SIG-M5 treated with dmso at 0.1 percent for 504 hours (cell line): ENCODE measurements at regions not wholly inside any gene's neighbourhood (a gene's known extent, or its start where the extent isn't known, plus 50 kb on each side); places are given as distances from the start of the nearest gene placed in this dataset.

ENCODE experiments used
- DNase-seq: peaks from one replicate; lab custom pipeline; 2025; ENCODE audit not compliant: unreplicated experiment; lab: John Stamatoyannopoulos, UW

DNA sequence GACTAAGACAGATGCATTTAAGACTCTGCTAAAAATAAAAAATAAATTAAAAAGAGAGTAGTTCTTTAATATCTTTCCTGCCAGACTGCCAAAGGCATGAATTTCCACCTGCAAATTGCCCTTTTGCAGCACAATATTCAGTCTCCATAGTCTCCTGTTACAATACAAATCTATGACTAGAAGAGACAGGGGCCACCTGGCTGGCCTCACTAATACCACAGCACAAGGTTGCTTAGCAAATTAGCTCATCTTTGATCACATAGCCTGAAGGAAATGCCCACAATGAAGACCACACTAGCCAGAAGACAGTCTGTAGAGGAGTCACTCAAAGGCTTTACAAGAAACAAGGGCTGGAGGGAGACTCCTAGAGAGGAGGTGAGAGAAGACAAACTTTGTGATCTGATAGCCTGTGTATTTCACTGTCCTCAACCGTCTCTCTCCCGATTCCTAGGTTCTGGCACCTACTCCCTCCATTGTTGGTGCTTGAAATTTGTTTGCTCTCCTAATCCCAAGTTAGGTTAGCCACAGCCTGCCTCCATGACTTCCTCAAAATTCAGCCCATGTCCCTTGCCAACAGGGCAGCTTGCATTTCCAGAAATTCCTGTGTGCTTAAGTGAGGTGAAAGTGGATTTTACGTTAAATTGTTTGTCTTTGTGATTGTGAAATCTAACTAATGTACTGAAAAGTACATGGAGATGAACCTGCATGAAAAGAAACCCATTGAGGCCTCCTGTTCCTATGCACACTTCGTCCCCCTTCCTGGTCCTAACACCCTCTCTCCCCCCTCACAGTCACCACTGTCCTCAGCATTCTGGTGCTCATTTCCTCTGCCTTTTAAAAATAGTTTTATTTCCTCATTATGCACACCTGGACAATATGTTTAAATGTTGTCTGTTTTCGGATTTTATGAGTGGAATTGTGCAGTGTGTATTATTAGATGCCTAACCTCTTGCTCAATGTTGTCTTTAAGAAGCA, 88.7 kb upstream of the PLXNC1 start:
- DNase-seq, result no peak

DNA sequence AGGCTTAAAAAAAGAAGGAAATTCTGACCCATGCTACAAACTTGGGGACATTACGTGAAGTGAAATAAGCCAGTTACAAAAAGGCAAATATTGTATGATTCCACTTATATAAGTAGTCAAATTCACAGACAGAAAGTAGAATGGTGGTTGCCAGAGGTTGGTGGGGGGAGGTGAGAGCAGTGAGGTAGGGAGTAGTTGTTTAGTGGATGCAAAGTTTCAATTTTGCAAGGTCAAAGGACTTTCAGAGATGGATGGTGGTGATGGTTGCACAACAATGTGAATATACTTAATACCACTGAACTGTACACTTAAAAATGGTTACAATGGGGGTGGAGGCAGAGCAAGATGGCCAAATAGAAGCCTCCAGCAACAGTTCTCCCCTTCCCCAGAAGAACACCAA, 86.2 kb upstream of the PLXNC1 start:
- no peak for DNase-seq

DNA sequence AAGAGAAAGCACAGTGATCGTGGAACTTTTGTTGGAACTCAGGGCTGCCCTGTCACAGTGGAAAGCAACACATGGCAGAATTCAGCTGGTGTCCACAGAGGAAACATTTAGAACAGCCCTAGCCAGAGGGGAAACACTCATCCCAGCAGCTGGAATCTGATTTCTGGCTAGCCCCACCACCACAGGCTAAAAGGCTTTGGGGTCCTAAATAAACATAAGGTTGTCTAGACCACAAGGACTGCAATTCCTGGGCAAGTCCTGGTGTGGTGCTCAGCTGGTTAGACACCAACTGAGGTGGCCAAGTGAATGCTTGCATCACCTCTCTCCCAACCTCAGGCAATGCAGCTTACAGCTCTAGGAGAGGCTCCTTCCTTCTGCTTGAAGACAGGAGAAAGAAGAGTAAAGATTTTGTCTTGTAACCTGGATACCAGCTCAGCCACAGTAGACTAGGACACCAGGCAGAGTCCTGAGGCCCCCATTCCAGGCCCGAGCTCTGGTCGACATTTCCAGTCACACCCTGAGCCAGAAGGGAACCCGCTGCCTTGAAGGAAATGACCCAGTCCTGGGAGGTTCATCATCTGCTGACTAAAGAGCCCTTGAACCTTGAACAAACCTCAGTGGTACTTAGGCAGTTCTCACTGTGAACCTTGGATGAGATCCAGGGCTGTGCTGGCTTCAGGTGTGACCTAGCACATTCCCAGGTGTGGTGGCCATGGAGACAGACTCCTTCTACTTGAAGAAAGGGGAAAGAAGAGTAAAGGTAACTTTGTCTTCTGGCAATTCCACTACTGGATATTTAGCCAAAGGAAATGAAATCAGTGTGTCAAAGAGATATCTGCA, 85.4 kb upstream of the PLXNC1 start:
- DNase-seq, result no peak

DNA sequence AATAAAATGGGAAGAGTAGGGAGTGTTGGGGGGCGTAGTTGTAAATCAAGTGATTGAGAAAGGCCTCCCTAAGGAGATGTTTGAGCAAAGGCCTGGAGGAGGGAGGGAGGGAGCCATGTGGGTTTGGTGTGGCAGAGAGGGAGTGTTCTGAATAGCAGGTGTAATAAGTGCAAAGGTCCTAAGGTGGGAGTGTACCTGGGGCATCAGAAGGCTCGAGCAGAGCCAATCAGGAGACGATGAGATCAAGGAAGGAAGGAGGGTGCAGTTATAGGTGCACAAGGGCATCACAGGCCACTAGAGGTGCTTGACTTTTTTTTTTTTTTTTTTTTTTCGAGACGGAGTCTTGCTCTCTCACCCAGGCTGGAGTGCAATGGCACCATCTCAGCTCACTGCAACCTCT, 77.9 kb upstream of the PLXNC1 start:
- DNase-seq, result no peak

DNA sequence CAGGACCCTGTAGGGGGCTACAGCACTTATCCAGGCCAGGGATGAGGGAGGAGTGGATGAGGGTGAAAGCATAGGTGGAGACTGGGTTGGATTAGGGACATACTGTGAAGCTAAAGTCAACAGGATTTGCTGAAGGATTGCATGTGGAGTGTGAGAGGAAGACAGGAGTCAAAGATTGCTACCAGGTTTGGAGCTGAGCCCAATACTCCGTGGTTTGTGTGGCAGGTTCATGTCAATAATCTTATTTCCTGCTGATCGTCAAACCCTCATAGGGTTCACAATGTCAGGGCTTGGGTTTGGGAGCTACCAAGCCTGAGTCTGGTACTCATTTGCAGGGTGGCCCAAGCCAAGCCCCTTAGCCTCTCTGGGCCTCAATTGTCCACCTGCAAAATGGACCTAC, 77.1 kb upstream of the PLXNC1 start:
- no peak for DNase-seq

DNA sequence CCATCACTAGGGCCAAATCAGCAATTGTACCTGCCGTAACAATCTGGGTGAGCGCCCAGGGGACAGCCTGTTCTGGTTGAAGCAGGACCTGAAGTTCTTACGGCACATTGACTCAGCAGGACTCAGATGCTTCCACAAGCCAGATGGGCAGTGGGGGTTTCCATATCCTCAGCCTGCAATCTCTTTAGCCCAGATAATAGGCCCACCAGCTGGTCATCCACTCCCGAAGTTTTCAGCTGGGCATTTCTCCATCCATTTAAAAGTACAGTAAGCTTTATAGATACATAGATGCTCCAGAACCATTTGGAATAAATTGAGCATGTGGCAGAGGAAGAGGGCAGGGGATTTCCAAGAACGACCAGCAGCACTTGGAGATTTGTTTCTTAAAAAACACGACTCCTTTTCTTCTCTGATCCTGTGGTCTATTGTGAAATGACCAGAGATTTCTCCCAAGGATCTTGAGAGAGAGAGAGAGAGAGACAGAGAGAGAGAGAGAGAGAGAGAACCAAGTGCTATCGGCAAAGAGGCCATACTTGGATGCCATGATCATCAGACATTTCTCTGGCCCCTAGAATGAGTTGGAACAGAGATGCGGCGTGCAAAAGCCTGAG, 74.8 kb upstream of the PLXNC1 start:
- no peak for DNase-seq

DNA sequence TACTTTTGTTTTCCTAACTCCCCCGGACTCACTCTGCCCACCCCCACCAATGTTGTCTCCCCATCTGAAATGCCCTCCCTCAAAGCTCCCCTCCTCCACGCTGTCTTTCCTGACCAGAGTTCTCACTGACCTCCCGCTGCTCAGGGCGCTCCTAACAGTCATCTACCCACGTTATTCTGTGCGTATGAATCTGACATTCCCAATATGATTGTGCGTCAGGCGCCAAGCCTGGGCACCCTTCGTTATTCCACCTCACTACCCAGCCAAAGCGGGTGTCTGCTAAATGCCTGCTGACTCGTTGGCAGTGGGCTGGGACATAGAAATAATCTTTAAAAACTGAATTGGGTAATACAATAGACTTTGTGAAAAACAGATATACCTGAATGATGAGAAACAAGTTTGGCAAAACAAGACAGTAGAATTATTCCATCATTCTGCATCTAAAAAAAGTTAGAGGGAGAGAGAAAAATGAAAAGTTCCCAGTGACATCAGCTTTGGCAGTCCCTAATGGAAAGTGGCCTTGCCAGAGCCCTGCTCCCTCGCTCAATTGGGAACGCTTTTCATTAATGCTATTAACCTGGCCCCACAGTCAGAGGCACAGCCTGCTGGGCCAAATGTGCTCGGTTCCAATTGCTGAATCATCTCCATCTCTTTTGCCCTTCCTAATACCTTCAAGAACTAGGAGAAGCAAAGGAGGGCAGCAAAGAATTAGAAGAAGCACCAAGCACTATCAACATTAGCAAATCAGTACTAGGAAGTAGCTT, 74.0 kb upstream of the PLXNC1 start:
- DNase-seq, result no peak

DNA sequence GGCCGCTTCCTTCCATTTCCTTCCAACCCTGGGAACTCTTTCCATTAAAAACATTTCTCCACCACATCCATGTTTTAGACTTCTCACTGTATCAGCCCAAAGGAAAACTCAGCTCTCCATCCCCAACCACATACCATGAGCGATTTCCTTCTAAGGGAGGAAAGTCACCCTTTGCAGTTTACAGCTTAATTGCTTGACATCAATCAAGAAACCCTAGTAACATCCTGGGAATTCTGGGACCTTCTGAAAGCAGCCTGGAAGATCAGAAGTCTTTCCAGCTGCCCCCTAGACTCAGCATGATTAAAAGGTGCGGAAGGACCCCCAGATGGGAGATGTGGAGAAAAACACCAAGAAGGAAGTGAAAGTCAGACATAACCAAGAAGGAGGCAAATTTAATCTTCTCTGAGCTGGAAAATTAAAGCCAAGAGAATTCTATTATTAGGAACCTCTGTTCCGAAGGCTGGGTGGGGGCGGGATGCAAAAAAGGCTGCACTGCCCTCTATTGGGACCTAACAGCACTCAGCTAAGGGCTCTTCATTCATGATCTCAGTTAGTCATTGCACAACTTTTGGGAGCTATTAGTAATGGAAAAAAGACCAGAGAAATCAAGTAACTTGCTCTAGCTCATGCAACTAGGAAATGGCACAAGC, 73.3 kb upstream of the PLXNC1 start:
- DNase-seq, result peak; percentile 83

DNA sequence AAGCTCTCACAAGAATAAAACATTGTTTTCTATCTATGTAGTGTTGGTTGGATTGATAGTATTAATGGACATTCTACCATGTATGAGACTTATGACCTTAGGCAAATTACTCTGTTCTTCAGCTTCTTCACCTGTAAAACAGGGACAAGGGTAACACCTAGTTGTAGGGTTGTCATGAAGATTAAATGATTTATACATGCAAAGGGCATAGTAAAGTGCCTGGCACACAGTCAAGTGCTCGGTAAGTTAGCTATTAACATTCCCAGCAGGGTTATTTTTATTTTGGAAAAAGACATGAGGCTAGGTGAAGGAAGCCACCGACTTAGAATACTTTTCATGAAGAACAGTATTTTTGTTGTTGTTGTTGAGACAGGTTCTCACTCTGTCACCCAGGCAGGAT, 71.2 kb upstream of the PLXNC1 start:
- no peak for DNase-seq

DNA sequence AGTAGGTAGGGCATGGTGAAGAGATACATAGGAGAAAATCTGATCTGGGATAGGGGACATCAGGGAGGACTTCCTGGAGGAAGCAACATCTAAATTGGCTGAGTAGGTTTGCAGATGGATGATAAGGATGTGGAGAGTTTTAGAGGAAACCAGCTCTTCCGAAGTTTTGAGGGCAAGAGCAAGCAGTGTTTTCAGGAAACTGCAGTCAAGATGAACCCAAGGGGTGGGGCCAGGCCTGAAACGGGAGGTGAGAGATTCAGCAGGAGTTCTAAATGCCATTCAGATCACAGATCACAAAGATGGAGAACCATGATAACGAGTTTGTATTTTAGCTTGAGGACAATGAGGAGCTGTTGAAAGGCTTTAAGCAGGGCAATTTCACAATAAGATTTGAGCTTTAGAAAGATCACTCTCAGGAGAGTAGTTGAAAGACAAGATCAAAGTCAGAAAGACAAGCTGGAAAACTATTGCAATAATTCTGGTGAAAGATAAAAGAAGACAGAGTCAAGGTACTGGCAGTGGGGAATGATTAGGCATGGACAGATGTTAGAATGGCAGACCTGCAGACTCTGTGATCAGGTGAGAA, 70.1 kb upstream of the PLXNC1 start:
- no peak for DNase-seq

DNA sequence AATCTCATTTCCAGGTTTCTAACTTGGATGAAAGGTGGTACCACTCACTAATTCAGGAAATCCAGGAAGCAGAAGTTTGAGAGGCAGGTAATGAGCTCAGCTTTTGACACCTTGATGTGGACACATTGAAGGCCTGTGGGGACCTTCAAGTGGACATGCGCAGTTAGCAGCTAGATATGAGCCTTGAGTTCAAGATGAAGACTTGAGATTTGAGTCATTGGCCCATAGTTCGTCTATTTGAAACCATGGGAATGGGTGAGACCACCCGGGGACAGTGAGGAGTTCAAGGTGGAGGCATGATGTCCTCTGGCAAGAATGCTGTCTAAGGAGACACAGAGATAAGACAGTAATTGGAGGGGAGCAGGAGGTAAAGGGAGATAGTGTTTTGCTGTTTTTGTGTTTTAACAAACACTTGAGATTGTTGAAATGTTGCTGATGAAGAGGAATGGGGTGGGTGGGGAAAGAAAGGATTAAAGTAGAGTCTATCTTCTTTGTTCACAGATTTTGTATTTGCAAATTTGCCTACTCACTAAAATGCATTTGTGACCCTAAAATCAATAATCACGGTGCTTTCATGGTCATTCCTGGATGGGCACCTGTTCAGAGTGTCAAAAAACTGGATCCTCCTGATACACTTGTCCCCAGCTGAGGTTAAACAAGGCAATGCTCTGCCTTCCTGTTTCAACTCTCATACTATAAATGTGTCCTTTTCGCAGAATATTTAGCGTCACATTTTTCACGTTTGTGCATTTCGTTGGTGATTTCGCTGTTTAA, 69.5 kb upstream of the PLXNC1 start:
- DNase-seq, result no peak

DNA sequence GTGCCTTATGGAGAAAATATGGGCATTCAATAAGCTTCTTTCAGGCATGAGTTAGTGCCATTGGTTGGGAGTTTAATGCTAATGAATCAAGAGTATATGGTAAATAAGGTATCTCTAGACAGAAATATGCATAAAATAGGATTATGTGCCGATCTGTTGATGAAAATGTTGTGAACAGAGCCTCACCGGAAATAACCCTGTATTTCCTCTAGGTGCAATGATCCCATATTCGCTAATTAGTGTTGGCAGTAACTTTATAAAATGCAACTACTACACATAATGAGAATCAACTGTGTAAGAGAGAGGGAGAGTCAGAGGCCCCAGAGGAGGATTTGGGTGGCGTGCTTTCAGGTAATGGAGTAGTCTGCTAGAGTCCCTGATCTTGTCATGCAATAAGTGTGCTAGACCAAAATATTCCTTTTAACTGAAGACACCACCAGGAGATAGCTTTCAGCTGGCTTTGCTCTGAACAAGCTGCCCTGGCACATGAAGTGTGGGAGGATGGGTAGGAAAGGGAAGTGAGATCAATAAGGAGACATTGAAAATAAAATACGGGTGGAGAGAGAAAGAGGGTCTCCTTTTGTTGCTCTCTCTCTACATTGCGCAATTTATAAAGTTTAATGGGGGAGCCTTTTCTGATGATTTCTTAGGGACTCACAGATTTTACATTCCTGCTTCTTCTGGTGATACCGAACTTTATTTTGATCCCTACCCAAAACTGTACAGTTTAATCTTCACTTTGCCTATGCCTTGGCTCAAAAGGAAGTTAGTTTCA, 68.6 kb upstream of the PLXNC1 start:
- no peak for DNase-seq

DNA sequence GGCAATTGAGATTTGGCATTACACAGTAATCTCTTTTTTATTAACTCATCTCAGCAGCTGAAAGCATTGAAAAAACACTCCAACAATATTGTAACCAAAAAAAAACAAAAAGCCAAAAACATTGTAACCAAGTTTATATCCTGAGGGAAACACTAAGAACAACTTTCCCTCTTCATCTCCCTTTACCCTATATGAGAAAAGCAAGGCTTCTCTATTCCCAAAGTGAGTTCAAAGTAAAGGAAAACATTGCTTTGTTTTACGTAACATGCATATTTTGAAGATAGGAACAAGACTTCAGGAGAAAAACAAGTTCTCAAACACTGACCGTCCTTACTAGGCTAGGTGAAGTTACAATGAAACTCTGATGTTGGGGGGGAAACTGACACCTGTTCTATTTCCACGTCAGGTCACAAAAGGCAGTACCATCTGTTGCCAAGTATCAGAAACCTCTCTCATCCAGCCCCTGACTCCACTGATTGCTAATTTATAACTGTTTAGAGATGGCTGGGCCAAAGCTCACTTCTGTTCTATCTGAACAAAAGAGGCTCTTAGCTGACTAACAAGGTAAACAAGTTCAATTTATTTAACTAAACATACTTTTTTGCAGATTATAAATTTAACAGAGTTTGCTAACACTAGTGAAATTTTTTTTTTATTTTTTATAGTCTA, 67.9 kb upstream of the PLXNC1 start:
- no peak for DNase-seq

DNA sequence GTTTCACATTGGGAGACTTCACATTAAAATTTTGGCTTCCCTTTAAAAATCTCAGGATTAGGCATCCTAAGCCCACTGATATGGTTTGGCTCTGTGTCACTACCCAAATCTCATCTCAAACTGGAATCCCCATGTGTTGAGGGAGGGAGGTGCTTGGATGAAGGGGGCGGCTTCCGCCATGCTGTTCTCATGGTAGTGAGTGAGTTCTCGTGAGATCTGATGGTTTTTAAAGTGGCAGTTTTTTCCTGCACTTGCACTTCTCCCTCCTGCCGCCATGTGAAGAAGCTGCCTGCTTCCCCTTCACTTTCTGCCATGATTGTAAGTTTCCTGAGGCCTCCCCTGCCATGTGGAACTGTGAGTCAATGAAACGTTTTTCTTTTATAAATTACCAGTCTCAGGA, 65.7 kb upstream of the PLXNC1 start:
- no peak for DNase-seq

DNA sequence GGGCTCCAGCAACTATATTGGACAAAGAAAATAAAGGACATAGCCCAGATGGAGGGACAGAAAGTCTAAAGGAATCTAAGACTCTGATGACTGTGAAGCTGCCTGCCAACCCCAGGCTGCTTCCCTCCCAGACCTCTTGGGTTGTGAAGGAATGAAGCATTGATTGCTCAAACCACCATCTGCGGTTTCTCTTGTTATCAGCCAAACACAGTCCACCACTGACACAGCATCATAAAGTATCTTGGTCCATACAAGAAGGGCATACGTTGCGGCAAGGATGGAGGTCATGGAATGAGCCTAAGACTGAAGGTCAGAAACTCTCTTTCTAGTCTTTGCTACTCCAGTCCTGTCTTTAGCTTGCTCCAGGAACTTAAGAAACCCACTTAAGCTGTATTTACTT, 58.5 kb upstream of the PLXNC1 start:
- DNase-seq, result no peak

DNA sequence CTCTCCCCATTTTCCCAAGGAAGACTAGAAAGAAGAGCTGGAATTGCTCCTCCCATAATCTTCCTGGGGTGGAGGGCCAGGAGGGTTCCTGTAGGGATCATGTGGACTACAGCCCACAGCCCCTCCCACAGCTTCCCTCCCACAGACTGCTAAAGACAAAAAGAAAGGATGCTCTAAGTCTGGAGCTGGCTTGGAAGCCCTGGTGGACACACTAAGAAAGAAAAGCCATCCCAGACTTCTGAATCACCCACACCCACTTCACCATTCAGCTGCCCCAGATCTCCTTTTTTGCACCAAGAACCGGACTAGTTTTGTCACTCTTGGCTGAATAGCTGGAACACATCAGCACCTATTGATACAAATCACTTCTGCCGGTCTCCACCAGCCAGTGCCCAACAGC, 56.8 kb upstream of the PLXNC1 start:
- DNase-seq, result no peak

DNA sequence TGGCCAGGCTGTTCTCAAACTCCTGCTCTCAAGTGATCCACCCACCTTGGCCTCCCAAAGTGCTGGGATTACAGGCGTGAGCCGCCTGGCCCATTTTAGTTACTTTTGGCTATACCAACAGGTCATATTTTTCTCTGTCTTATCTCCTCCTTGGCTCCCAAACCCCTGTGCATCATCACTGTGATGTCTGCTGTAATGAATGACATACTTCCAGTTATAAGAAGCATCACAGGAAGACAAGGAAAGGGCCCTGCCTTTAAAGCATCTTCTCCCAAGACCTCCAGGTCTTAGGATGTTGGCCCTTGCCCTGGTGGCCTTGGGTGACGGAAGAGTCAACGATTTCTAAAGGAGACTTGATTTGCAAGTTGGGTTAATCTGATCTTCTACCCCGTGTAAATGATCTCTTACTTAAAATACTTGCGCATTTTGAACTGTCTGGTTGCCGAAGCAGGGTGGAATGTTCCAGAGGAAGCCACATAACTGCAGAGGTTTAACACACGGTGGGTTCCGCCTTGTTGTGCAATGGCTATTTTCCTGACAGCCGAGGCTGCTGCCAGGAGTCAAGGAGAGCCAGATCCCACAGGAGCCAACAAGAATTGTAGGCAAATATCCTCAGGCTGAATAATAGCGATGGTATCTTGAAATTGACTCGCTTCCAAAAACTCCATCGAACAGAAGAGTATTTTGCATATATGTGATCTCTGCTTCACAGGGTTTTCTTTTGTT, 55.7 kb upstream of the PLXNC1 start:
- no peak for DNase-seq
